ENCODE measurements at regions not wholly inside any gene's neighbourhood (a gene's known extent, or its start where the extent isn't known, plus 50 kb on each side); places are given as distances from the start of the nearest gene placed in this dataset.

GRCh38 chr19:31066385-31066784 is 282.9 kb downstream of the TSHZ3 start:
- TF ChIP-seq CTCF (IDR thresholded peaks at IDR 0.05) (no peak), POLR2A (IDR thresholded peaks at IDR 0.05) (no peak)
